ENCODE measurements at regions not wholly inside any gene's neighbourhood (a gene's known extent, or its start where the extent isn't known, plus 50 kb on each side); places are given as distances from the start of the nearest gene placed in this dataset.
A peak's percentile ranks its signal among the peaks of the same experiment; 100 is the strongest.

DNA sequence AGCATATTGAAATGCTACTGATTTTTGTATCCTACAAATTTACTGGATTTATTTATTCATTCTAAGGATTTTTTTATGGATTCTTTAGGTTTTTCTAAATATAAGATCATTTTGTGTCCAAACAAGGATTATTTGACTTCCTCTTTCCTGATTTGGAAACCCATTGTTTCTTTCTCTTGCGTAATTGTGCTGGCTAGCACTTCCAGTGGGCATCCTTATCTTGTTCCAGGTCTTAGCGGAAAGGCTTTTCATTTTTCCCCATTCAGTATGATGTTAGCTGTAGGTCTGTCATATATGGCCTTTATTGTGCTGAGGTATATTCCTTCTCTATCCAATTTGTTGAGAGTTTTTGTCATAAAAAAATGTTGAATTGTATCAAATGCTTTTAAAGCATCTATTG lies 57.2 kb upstream of the RHOJ start:
- Histone ChIP-seq H3K36me3 (ENCODE audit: insufficient read depth, low read length) (no peaks in the 10 kb centered on the region), H3K4me2 (ENCODE audit: low read length) (no peak overlapping the region), H3K27ac (ENCODE audit: low read length) (no peak overlapping the region), H3F3A (ENCODE audit: insufficient read depth, low read length, poor library complexity, severe bottlenecking) (no peaks in the 10 kb centered on the region), H3K27me3 (ENCODE audit: insufficient read depth, low read depth, low read length) (no peaks in the 10 kb centered on the region), H2AFZ (ENCODE audit: low read depth, low read length) (no peak overlapping the region), H3K9me2 (ENCODE audit: insufficient read depth, low read length) (no peaks in the 10 kb centered on the region), H3K4me3 (ENCODE audit: low read length) (no peak overlapping the region), H3K9me3 (ENCODE audit: low read length) (no peaks in the 10 kb centered on the region), H3K79me2 (replicated peaks; ENCODE audit: insufficient read depth, low read length) (no peaks in the 10 kb centered on the region), H4K20me1 (ENCODE audit: insufficient read depth) (no peaks in the 10 kb centered on the region), H3K9ac (ENCODE audit: low read length) (no peak overlapping the region)
- no peak for TF ChIP-seq POLR2AphosphoS5 (IDR thresholded peaks at IDR 0.05)
- TF ChIP-seq EZH2 (IDR thresholded peaks at IDR 0.05; ENCODE audit: borderline replicate concordance, insufficient read depth, low read length, poor library complexity, severe bottlenecking) = no peak
- TF ChIP-seq MXI1 (conservative IDR thresholded peaks at IDR 0.05; ENCODE audit: poor library complexity, severe bottlenecking) = no peak
- TF ChIP-seq, protein P1, sequence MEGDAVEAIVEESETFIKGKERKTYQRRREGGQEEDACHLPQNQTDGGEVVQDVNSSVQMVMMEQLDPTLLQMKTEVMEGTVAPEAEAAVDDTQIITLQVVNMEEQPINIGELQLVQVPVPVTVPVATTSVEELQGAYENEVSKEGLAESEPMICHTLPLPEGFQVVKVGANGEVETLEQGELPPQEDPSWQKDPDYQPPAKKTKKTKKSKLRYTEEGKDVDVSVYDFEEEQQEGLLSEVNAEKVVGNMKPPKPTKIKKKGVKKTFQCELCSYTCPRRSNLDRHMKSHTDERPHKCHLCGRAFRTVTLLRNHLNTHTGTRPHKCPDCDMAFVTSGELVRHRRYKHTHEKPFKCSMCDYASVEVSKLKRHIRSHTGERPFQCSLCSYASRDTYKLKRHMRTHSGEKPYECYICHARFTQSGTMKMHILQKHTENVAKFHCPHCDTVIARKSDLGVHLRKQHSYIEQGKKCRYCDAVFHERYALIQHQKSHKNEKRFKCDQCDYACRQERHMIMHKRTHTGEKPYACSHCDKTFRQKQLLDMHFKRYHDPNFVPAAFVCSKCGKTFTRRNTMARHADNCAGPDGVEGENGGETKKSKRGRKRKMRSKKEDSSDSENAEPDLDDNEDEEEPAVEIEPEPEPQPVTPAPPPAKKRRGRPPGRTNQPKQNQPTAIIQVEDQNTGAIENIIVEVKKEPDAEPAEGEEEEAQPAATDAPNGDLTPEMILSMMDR (IDR thresholded peaks at IDR 0.05; ENCODE audit: poor library complexity, severe bottlenecking) = no peak
- no peak for TF ChIP-seq RAD21 (conservative IDR thresholded peaks at IDR 0.05)
- TF ChIP-seq EP300 (conservative IDR thresholded peaks at IDR 0.05; ENCODE audit: poor library complexity, severe bottlenecking) = no peak
- no peak for TF ChIP-seq TAF1 (IDR thresholded peaks at IDR 0.05; ENCODE audit: low read depth)
- TF ChIP-seq, protein P2, sequence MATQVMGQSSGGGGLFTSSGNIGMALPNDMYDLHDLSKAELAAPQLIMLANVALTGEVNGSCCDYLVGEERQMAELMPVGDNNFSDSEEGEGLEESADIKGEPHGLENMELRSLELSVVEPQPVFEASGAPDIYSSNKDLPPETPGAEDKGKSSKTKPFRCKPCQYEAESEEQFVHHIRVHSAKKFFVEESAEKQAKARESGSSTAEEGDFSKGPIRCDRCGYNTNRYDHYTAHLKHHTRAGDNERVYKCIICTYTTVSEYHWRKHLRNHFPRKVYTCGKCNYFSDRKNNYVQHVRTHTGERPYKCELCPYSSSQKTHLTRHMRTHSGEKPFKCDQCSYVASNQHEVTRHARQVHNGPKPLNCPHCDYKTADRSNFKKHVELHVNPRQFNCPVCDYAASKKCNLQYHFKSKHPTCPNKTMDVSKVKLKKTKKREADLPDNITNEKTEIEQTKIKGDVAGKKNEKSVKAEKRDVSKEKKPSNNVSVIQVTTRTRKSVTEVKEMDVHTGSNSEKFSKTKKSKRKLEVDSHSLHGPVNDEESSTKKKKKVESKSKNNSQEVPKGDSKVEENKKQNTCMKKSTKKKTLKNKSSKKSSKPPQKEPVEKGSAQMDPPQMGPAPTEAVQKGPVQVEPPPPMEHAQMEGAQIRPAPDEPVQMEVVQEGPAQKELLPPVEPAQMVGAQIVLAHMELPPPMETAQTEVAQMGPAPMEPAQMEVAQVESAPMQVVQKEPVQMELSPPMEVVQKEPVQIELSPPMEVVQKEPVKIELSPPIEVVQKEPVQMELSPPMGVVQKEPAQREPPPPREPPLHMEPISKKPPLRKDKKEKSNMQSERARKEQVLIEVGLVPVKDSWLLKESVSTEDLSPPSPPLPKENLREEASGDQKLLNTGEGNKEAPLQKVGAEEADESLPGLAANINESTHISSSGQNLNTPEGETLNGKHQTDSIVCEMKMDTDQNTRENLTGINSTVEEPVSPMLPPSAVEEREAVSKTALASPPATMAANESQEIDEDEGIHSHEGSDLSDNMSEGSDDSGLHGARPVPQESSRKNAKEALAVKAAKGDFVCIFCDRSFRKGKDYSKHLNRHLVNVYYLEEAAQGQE (IDR thresholded peaks at IDR 0.05; ENCODE audit: borderline replicate concordance) = no peak
- TF ChIP-seq SMC3 (conservative IDR thresholded peaks at IDR 0.05; ENCODE audit: poor library complexity) = no peak

DNA sequence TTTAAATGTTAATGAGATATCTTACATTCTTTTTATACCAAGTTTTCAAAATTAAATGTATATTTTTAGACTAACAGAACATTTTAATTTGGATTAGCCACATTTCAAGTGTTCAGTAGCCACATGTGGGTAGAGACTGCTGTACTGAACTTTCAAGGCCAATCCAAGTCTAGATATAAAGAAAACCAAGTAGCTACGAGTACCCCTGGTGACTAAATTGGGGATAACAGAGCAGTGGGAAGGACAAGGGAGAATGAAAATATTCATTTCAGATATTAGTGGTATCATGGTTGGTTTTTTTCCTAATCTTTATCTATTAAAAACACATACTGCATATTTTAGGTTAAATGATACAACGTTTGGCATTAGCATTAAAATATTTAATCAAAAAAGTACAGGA lies 69.4 kb upstream of the RHOJ start:
- H3K9me2 ChIP-seq (ENCODE audit: insufficient read depth, low read length) = no peaks in the 10 kb centered on the region
- no peak overlapping the region for H3K9ac ChIP-seq (ENCODE audit: low read length)
- H3F3A ChIP-seq (ENCODE audit: insufficient read depth, low read length, poor library complexity, severe bottlenecking) = no peaks in the 10 kb centered on the region
- no peaks in the 10 kb centered on the region for H4K20me1 ChIP-seq (ENCODE audit: insufficient read depth)
- no peak for TF ChIP-seq MXI1 (conservative IDR thresholded peaks at IDR 0.05; ENCODE audit: poor library complexity, severe bottlenecking)
- no peak for TF ChIP-seq EZH2 (IDR thresholded peaks at IDR 0.05; ENCODE audit: borderline replicate concordance, insufficient read depth, low read length, poor library complexity, severe bottlenecking)
- peak; percentile 41 for TF ChIP-seq SMC3 (conservative IDR thresholded peaks at IDR 0.05; ENCODE audit: poor library complexity)
- TF ChIP-seq RAD21 (conservative IDR thresholded peaks at IDR 0.05) = peak; percentile 41
- TF ChIP-seq, protein P2 (IDR thresholded peaks at IDR 0.05; ENCODE audit: borderline replicate concordance) = no peak
- TF ChIP-seq, protein P1 (IDR thresholded peaks at IDR 0.05; ENCODE audit: poor library complexity, severe bottlenecking) = peak; percentile 34
- no peak for TF ChIP-seq POLR2AphosphoS5 (IDR thresholded peaks at IDR 0.05)
- H3K36me3 ChIP-seq (ENCODE audit: insufficient read depth, low read length) = no peaks in the 10 kb centered on the region
- no peak overlapping the region for H3K4me2 ChIP-seq (ENCODE audit: low read length)
- H3K27ac ChIP-seq (ENCODE audit: low read length) = no peak overlapping the region
- H3K79me2 ChIP-seq (replicated peaks; ENCODE audit: insufficient read depth, low read length) = no peaks in the 10 kb centered on the region
- H3K27me3 ChIP-seq (ENCODE audit: insufficient read depth, low read depth, low read length) = no peaks in the 10 kb centered on the region
- no peaks in the 10 kb centered on the region for H3K9me3 ChIP-seq (ENCODE audit: low read length)
- no peak overlapping the region for H2AFZ ChIP-seq (ENCODE audit: low read depth, low read length)
- H3K4me3 ChIP-seq (ENCODE audit: low read length) = no peak overlapping the region
